Stimulated activated CD4-positive, alpha-beta T cell treated with anti-CD3 and anti-CD28 coated beads, Interleukin-4, amount 100 ng/mL, for 48 hours (primary cell): ENCODE measurements at regions not wholly inside any gene's neighbourhood (a gene's known extent, or its start where the extent isn't known, plus 50 kb on each side); places are given as distances from the start of the nearest gene placed in this dataset.
A peak's percentile ranks its signal among the peaks of the same experiment; 100 is the strongest.

ENCODE experiments used
- DNase-seq, 2 donors: peaks; one replicate each; pipeline ENCODE4 v3.0.0-alpha.2; 2020; ENCODE audit warnings: low read depth in 2 of 2

GRCh38 chr16:86060381-86061317 is 161.7 kb downstream of the IRF8 start:
- DNase-seq: no peak

- DNase-seq: no peak
These were observed 162.3 kb downstream of the IRF8 start for GRCh38 chr16:86061318-86061695.

GRCh38 chr16:86061721-86062120 is 162.8 kb downstream of the IRF8 start:
- DNase-seq: no peak

- no peak for DNase-seq
These were observed 163.5 kb downstream of the IRF8 start for GRCh38 chr16:86062271-86062965.

- no peak for DNase-seq
These were observed 164.9 kb downstream of the IRF8 start for GRCh38 chr16:86063760-86064405.

GRCh38 chr16:86064431-86065250 is 165.7 kb downstream of the IRF8 start:
- DNase-seq: no peak

GRCh38 chr16:86065711-86066110 is 166.7 kb downstream of the IRF8 start:
- no peak for DNase-seq

- DNase-seq: no peak
These were observed 167.8 kb downstream of the IRF8 start for GRCh38 chr16:86066811-86067210.

- no peak for DNase-seq
These were observed 168.6 kb downstream of the IRF8 start for GRCh38 chr16:86067516-86067915.

GRCh38 chr16:86067936-86068335 is 169.0 kb downstream of the IRF8 start:
- DNase-seq: no peak

- no peak for DNase-seq
These were observed 169.8 kb downstream of the IRF8 start for GRCh38 chr16:86068722-86069121.

GRCh38 chr16:86069736-86070298 is 170.9 kb downstream of the IRF8 start:
- DNase-seq: no peak

- DNase-seq: no peak
These were observed 171.5 kb downstream of the IRF8 start for GRCh38 chr16:86070484-86070883.

- no peak for DNase-seq
These were observed 172.0 kb downstream of the IRF8 start for GRCh38 chr16:86070971-86071370.

GRCh38 chr16:86071611-86072240 is 172.8 kb downstream of the IRF8 start:
- no peak for DNase-seq

- peak; percentile 22 to 51 for DNase-seq
These were observed 173.6 kb downstream of the IRF8 start for GRCh38 chr16:86072328-86073102.

- no peak for DNase-seq
These were observed 174.2 kb downstream of the IRF8 start for GRCh38 chr16:86073103-86073625.

- no peak for DNase-seq
These were observed 175.0 kb downstream of the IRF8 start for GRCh38 chr16:86073763-86074493.
